Gastroesophageal sphincter (tissue), 4 donors: ENCODE measurements at regions not wholly inside any gene's neighbourhood (a gene's known extent, or its start where the extent isn't known, plus 50 kb on each side); places are given as distances from the start of the nearest gene placed in this dataset.

Source experiments
- ATAC-seq: fragments of 150-250 bp; one replicate; pipeline ENCODE4 v1.9.1; 2016; ENCODE audit warnings: mild to moderate bottlenecking, moderate library complexity
- H3K27ac ChIP-seq, 4 donors: fragments of 200-600 bp; sonication (generic) in 3 of 4; 1 replicate in 3 of 4; 2 replicates in 1 of 4; pipeline ENCODE4 v1.5.1; 2016 to 2019
- H3K27me3 ChIP-seq: fragments of 200-600 bp; sonication (generic); one replicate; pipeline ENCODE4 v1.5.1; 2019
- H3K36me3 ChIP-seq, 2 donors: fragments of 200-600 bp; sonication (generic); one replicate each; pipeline ENCODE4 v1.5.1; 2019; ENCODE audit warnings: control low read depth in 1 of 2
- H3K4me1 ChIP-seq, 3 donors: fragments of 200-600 bp; sonication (generic); 1 replicate in 2 of 3; 2 replicates in 1 of 3; pipeline ENCODE4 v1.5.1; 2016 to 2019; ENCODE audit warnings: control low read depth in 2 of 3
- H3K4me3 ChIP-seq, 2 donors: fragments of 200-600 bp; sonication (generic); one replicate each; pipeline ENCODE4 v1.5.1; 2019; ENCODE audit warnings: mild to moderate bottlenecking in 1 of 2, moderate library complexity in 1 of 2
- H3K9me3 ChIP-seq, 3 donors: fragments of 200-600 bp; sonication (generic); one replicate each; pipeline ENCODE4 v1.5.1; 2017 to 2019; ENCODE audit warnings: control low read depth in 2 of 3
- CTCF ChIP-seq, 4 experiments: fragments of 200-600 bp in 2 of 4; fragments of 450-650 bp in 2 of 4; sonication (generic) in 1 of 4; IDR thresholded peaks; one replicate each; pipeline ENCODE4 v1.5.1; 2017 to 2019; ENCODE audit warnings: antibody characterized with exemption in 4 of 4, mild to moderate bottlenecking in 2 of 4, moderate library complexity in 2 of 4
- EP300 ChIP-seq: sonication (generic); formaldehyde crosslinking; IDR thresholded peaks from one replicate; pipeline ENCODE4 v1.6.1; 2017; ENCODE audit warnings: antibody characterized with exemption, mild to moderate bottlenecking
- POLR2A ChIP-seq, 2 donors: fragments of 450-650 bp; IDR thresholded peaks; one replicate each; pipeline ENCODE4 v1.6.1; 2017; ENCODE audit warnings: antibody characterized with exemption in 2 of 2, mild to moderate bottlenecking in 2 of 2, moderate library complexity in 1 of 2
- POLR2AphosphoS5 ChIP-seq: sonication (generic); formaldehyde crosslinking; IDR thresholded peaks from one replicate; pipeline ENCODE4 v1.6.1; 2017; ENCODE audit warnings: antibody characterized with exemption
- WGBS, 2 donors: methylation state at CpG; one replicate each; pipeline ENCODE4 v1.1.5; 2018; ENCODE audit warnings: low coverage in 1 of 2; 5-methylcytosine and 5-hydroxymethylcytosine counted together
- small RNA-seq, 4 donors: library from RNA; depleted of rRNA; stranded (forward); fragments of <200 nt; gene quantifications; one replicate each; pipeline ENCODE3, GENCODE V24; 2016

- TF ChIP-seq POLR2AphosphoS5 (no peak), EP300 (no peak)
- 68 to 82% methylated on average over 6 of the region's 6 CpGs for WGBS, 2 donors
Measured at GRCh38 chr16:35909351-35909954, 2450.0 kb downstream of the TP53TG3F start.

GRCh38 chr16:35910409-35910808 lies 2451.0 kb downstream of the TP53TG3F start:
- Histone ChIP-seq H3K9me3 (no peaks in the 10 kb centered on the region), H3K27me3 (no peaks in the 10 kb centered on the region), H3K27ac (no peak overlapping the region), H3K36me3 (no peaks in the 10 kb centered on the region), H3K4me3 (no peak overlapping the region), H3K4me1 (no peaks in the 10 kb centered on the region)
- no peak for TF ChIP-seq CTCF (IDR thresholded peaks at IDR 0.05)
- no peak for TF ChIP-seq POLR2AphosphoS5
- whole genome bisulfite sequencing, 2 donors, result 71 to 83% methylated on average over 1 to 2 of the region's 4 CpGs
- no peak for ATAC-seq

More at GRCh38 chr16:35909351-35909954, 2450.0 kb downstream of the TP53TG3F start:
- Histone ChIP-seq H3K9me3 (no peaks in the 10 kb centered on the region), H3K27me3 (no peaks in the 10 kb centered on the region), H3K36me3 (no peaks in the 10 kb centered on the region), H3K4me1 (no peaks in the 10 kb centered on the region), H3K4me3 (no peak overlapping the region), H3K27ac (no peak overlapping the region)
- ATAC-seq, result no peak

GRCh38 chr16:35911899-35912298 lies 2452.5 kb downstream of the TP53TG3F start:
- 74 to 84% methylated on average over 4 to 6 of the region's 8 CpGs for WGBS, 2 donors

GRCh38 chr16:35931722-35932121 lies 2472.3 kb downstream of the TP53TG3F start:
- H3K27ac ChIP-seq, result no peak overlapping the region
- peaks cover 0 to 20% (median 0%) of the 10 kb centered on the region in 3 donors for H3K9me3 ChIP-seq
- ATAC-seq, result no peak
- H3K36me3 ChIP-seq, result no peaks in the 10 kb centered on the region
- H3K4me1 ChIP-seq, result no peaks in the 10 kb centered on the region
- 57 to 73% methylated on average over 3 of the region's 3 CpGs for WGBS, 2 donors
- no peaks in the 10 kb centered on the region for H3K27me3 ChIP-seq
- H3K4me3 ChIP-seq, result no peak overlapping the region
- TF ChIP-seq POLR2A (IDR thresholded peaks at IDR 0.05) (no peak), POLR2AphosphoS5 (no peak), CTCF (IDR thresholded peaks at IDR 0.05) (no peak), EP300 (no peak)

More at GRCh38 chr16:35911899-35912298, 2452.5 kb downstream of the TP53TG3F start:
- no peak for TF ChIP-seq EP300
- no peak for TF ChIP-seq POLR2AphosphoS5
- no peak for TF ChIP-seq POLR2A (IDR thresholded peaks at IDR 0.05)
- TF ChIP-seq CTCF (IDR thresholded peaks at IDR 0.05), result no peak
- Histone ChIP-seq H3K4me3 (no peak overlapping the region), H3K9me3 (no peaks in the 10 kb centered on the region), H3K36me3 (no peaks in the 10 kb centered on the region), H3K27ac (no peak overlapping the region), H3K27me3 (no peaks in the 10 kb centered on the region), H3K4me1 (no peaks in the 10 kb centered on the region)
- ATAC-seq, result no peak

Small RNA genes lying in the stretch of these regions (small RNA-seq; reads per million reads assigned to genes)
- gene AC106785.1 (0 reads per million in 4 donors), gene RNA5SP406 (0 reads per million in 4 donors), gene RNA5SP407 (0 reads per million in 4 donors), gene RNA5SP408 (0 reads per million in 4 donors), gene RNA5SP409 (0 reads per million in 4 donors), gene RNA5SP410 (0 reads per million in 4 donors), gene RNA5SP411 (0 reads per million in 4 donors), gene RNA5SP412 (0 to 0.27 (median 0.06) reads per million in 4 donors), gene RNA5SP413 (0 reads per million in 4 donors), gene RNA5SP414 (0 reads per million in 4 donors), gene RNA5SP415 (0 reads per million in 4 donors), gene RNA5SP416 (0 reads per million in 4 donors), gene RNA5SP417 (0 reads per million in 4 donors), gene RNA5SP418 (0 reads per million in 4 donors), gene RNA5SP419 (0 reads per million in 4 donors), gene RNA5SP420 (0 reads per million in 4 donors), gene RNA5SP421 (0 to 0.51 (median 0) reads per million in 4 donors), gene RNA5SP422 (0 reads per million in 4 donors), gene RNA5SP423 (0 reads per million in 4 donors)
